ENCODE measurements at regions not wholly inside any gene's neighbourhood (a gene's known extent, or its start where the extent isn't known, plus 50 kb on each side); places are given as distances from the start of the nearest gene placed in this dataset.
A peak's percentile ranks its signal among the peaks of the same experiment; 100 is the strongest.

GRCh38 chr7:47724335-47724982 is 142.5 kb upstream of the TNS3 start:
- Histone ChIP-seq H3K4me3 (ENCODE audit: low read length) (no peak overlapping the region), H3K9me3 (ENCODE audit: control insufficient read depth, low read depth, low read length) (no peaks in the 10 kb centered on the region), H3K4me1 (ENCODE audit: control insufficient read depth, insufficient read depth, low read length) (peaks cover 19% of the 10 kb centered on the region), H3K27ac (ENCODE audit: low read length) (no peak overlapping the region), H3K27me3 (ENCODE audit: control insufficient read depth, insufficient read depth, low read length) (no peaks in the 10 kb centered on the region), H3K36me3 (ENCODE audit: control insufficient read depth, insufficient read depth, low read length) (no peaks in the 10 kb centered on the region)
- peak in 1 of 2 donors; percentile 33 for DNase-seq
- WGBS (ENCODE audit: insufficient coverage, low lambda C conversion rate): no CpG with 5 or more reads among the region's 12 CpGs

- H3K27ac ChIP-seq (ENCODE audit: low read length): no peak overlapping the region
- no peaks in the 10 kb centered on the region for H3K9me3 ChIP-seq (ENCODE audit: control insufficient read depth, low read depth, low read length)
- H3K4me1 ChIP-seq (ENCODE audit: control insufficient read depth, insufficient read depth, low read length): peaks cover 22% of the 10 kb centered on the region
- H3K27me3 ChIP-seq (ENCODE audit: control insufficient read depth, insufficient read depth, low read length): no peaks in the 10 kb centered on the region
- DNase-seq: no peak
- no CpG with 5 or more reads among the region's 8 CpGs for WGBS (ENCODE audit: insufficient coverage, low lambda C conversion rate)
- H3K4me3 ChIP-seq (ENCODE audit: low read length): no peak overlapping the region
- no peaks in the 10 kb centered on the region for H3K36me3 ChIP-seq (ENCODE audit: control insufficient read depth, insufficient read depth, low read length)
These were observed 140.2 kb upstream of the TNS3 start for GRCh38 chr7:47722126-47722525.

GRCh38 chr7:47721670-47722069 is 139.8 kb upstream of the TNS3 start:
- H3K27ac ChIP-seq (ENCODE audit: low read length): no peak overlapping the region
- H3K4me3 ChIP-seq (ENCODE audit: low read length): no peak overlapping the region
- H3K9me3 ChIP-seq (ENCODE audit: control insufficient read depth, low read depth, low read length): no peaks in the 10 kb centered on the region
- H3K36me3 ChIP-seq (ENCODE audit: control insufficient read depth, insufficient read depth, low read length): no peaks in the 10 kb centered on the region
- DNase-seq: no peak
- WGBS (ENCODE audit: insufficient coverage, low lambda C conversion rate): no CpG with 5 or more reads among the region's 9 CpGs
- H3K27me3 ChIP-seq (ENCODE audit: control insufficient read depth, insufficient read depth, low read length): no peaks in the 10 kb centered on the region
- H3K4me1 ChIP-seq (ENCODE audit: control insufficient read depth, insufficient read depth, low read length): peaks cover 22% of the 10 kb centered on the region

DNA sequence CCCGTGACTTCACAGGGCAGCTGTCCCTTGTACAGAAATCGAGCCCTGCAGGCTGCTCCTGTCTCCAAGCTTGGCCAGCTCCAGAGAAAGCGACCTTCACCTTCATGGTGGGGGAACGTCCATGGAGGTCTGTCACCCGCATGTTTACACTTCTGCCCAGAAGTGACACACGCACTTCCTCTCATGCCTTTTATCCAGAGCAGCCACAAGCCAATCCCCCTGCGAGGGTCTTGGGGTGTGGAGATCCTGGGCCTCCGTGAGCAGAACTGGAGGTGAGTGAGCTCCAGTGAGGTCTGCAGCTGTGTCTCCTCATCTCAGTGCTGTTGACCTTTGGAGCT is 139.0 kb upstream of the TNS3 start:
- Histone ChIP-seq H3K4me3 (ENCODE audit: low read length) (no peak overlapping the region), H3K4me1 (ENCODE audit: control insufficient read depth, insufficient read depth, low read length) (peaks cover 22% of the 10 kb centered on the region), H3K36me3 (ENCODE audit: control insufficient read depth, insufficient read depth, low read length) (no peaks in the 10 kb centered on the region), H3K27ac (ENCODE audit: low read length) (no peak overlapping the region), H3K27me3 (ENCODE audit: control insufficient read depth, insufficient read depth, low read length) (no peaks in the 10 kb centered on the region), H3K9me3 (ENCODE audit: control insufficient read depth, low read depth, low read length) (no peaks in the 10 kb centered on the region)
- no CpG with 5 or more reads among the region's 8 CpGs for WGBS (ENCODE audit: insufficient coverage, low lambda C conversion rate)
- no peak for DNase-seq

DNA sequence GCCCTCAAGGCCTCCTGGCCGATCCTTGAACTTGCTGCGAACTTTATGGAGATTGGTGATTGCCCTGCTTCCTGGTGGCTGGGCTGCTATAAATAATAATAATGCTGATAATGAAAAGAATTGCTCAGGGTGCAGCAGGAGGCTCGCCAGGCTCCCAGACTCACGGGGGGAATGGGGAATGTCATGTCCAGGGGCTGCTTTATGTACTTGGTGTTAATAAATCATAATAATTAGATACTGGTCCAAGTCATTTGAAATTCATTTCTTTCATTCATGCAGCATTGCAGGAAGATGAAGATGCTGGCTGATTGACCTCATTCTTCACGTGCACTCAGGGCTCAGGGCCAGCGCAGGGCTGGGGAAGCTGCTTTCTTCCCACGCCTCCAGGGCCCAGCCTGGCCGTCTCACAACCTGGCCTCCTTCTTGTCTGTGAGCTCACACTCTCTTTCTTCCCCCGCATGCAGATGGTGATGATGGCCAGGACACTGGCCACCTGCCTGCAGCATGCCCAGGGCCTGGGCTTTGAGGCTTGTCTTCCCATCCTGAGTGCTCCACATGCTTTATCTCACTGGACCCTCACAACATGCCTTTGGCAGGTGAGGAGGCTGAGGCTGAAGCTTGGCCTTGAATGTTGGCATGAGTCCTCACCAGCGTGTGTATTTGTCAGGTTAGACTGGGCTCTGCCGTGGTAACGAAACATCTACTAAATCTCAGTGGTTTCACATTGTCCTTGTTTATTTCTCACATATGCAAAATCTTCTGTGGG is 138.4 kb upstream of the TNS3 start:
- WGBS (ENCODE audit: insufficient coverage, low lambda C conversion rate): no CpG with 5 or more reads among the region's 12 CpGs
- peaks cover 22% of the 10 kb centered on the region for H3K4me1 ChIP-seq (ENCODE audit: control insufficient read depth, insufficient read depth, low read length)
- no peaks in the 10 kb centered on the region for H3K27me3 ChIP-seq (ENCODE audit: control insufficient read depth, insufficient read depth, low read length)
- DNase-seq: peak; percentile 59 to 73
- peak overlapping the region; percentile 9 for H3K27ac ChIP-seq (ENCODE audit: low read length)
- H3K4me3 ChIP-seq (ENCODE audit: low read length): no peak overlapping the region
- no peaks in the 10 kb centered on the region for H3K36me3 ChIP-seq (ENCODE audit: control insufficient read depth, insufficient read depth, low read length)
- H3K9me3 ChIP-seq (ENCODE audit: control insufficient read depth, low read depth, low read length): no peaks in the 10 kb centered on the region

DNA sequence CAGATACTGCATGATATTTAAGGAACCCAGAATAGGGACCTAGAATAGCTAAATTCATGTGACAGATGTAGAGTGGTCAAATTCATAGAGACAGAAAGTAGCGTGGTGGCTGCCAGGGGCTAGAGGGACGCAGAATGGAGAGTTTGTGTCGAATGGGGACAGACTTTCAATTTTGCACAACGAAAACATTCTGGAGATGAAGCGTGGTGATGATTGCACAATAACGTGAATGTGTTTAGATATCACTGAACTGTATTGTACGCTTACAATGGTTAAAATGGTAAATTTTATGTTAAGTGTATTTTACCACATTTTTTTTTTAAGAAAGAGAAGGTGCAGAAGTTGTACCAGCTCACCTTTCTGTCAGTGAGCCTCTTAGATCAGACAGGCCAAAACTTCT is 137.8 kb upstream of the TNS3 start:
- no peak for DNase-seq
- 100% methylated on average over 2 of the region's 7 CpGs for WGBS (ENCODE audit: insufficient coverage, low lambda C conversion rate)
- Histone ChIP-seq H3K9me3 (ENCODE audit: control insufficient read depth, low read depth, low read length) (no peaks in the 10 kb centered on the region), H3K36me3 (ENCODE audit: control insufficient read depth, insufficient read depth, low read length) (no peaks in the 10 kb centered on the region), H3K27me3 (ENCODE audit: control insufficient read depth, insufficient read depth, low read length) (no peaks in the 10 kb centered on the region), H3K27ac (ENCODE audit: low read length) (peak overlapping the region; percentile 9), H3K4me1 (ENCODE audit: control insufficient read depth, insufficient read depth, low read length) (peaks cover 22% of the 10 kb centered on the region), H3K4me3 (ENCODE audit: low read length) (no peak overlapping the region)

DNA sequence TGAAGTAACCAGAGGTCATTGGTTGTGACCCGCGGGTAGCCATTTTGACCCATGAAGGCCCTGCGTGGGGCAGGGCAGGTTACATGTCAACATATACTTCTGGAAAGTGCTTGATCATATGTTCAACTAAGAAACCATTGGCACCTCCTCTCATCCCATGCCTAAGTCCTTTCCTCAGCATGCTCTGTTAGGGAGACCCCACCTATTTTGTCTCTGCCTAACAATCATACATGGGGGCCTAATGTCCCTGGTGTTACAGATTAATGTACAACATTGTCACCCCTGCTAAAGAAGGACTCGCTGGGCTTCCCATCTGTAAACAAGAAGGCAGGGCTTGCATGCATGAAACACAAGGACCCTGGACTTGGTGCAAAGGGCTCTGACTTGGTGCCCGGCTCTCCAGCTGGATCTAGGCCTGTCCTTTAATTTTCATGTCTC is 133.7 kb upstream of the TNS3 start:
- H3K36me3 ChIP-seq (ENCODE audit: control insufficient read depth, insufficient read depth, low read length): no peaks in the 10 kb centered on the region
- H3K4me1 ChIP-seq (ENCODE audit: control insufficient read depth, insufficient read depth, low read length): peaks cover 12% of the 10 kb centered on the region
- peak in 1 of 2 donors; percentile 39 for DNase-seq
- no peaks in the 10 kb centered on the region for H3K27me3 ChIP-seq (ENCODE audit: control insufficient read depth, insufficient read depth, low read length)
- H3K27ac ChIP-seq (ENCODE audit: low read length): no peak overlapping the region
- H3K9me3 ChIP-seq (ENCODE audit: control insufficient read depth, low read depth, low read length): no peaks in the 10 kb centered on the region
- WGBS (ENCODE audit: insufficient coverage, low lambda C conversion rate): no CpG with 5 or more reads among the region's 5 CpGs
- no peak overlapping the region for H3K4me3 ChIP-seq (ENCODE audit: low read length)

- H3K27ac ChIP-seq (ENCODE audit: low read length): no peak overlapping the region
- H3K4me1 ChIP-seq (ENCODE audit: control insufficient read depth, insufficient read depth, low read length): peaks cover 6% of the 10 kb centered on the region
- no peak for DNase-seq
- no peak overlapping the region for H3K4me3 ChIP-seq (ENCODE audit: low read length)
- no peaks in the 10 kb centered on the region for H3K9me3 ChIP-seq (ENCODE audit: control insufficient read depth, low read depth, low read length)
- no peaks in the 10 kb centered on the region for H3K27me3 ChIP-seq (ENCODE audit: control insufficient read depth, insufficient read depth, low read length)
- H3K36me3 ChIP-seq (ENCODE audit: control insufficient read depth, insufficient read depth, low read length): no peaks in the 10 kb centered on the region
- WGBS (ENCODE audit: insufficient coverage, low lambda C conversion rate): 92% methylated on average over 2 of the region's 6 CpGs
These were observed 133.0 kb upstream of the TNS3 start for GRCh38 chr7:47714669-47715607.

GRCh38 chr7:47713595-47713994 is 131.7 kb upstream of the TNS3 start:
- no peak overlapping the region for H3K27ac ChIP-seq (ENCODE audit: low read length)
- H3K9me3 ChIP-seq (ENCODE audit: control insufficient read depth, low read depth, low read length): no peaks in the 10 kb centered on the region
- H3K4me3 ChIP-seq (ENCODE audit: low read length): no peak overlapping the region
- H3K4me1 ChIP-seq (ENCODE audit: control insufficient read depth, insufficient read depth, low read length): no peaks in the 10 kb centered on the region
- H3K27me3 ChIP-seq (ENCODE audit: control insufficient read depth, insufficient read depth, low read length): no peaks in the 10 kb centered on the region
- no peak for DNase-seq
- no CpG with 5 or more reads among the region's 6 CpGs for WGBS (ENCODE audit: insufficient coverage, low lambda C conversion rate)
- H3K36me3 ChIP-seq (ENCODE audit: control insufficient read depth, insufficient read depth, low read length): no peaks in the 10 kb centered on the region

DNA sequence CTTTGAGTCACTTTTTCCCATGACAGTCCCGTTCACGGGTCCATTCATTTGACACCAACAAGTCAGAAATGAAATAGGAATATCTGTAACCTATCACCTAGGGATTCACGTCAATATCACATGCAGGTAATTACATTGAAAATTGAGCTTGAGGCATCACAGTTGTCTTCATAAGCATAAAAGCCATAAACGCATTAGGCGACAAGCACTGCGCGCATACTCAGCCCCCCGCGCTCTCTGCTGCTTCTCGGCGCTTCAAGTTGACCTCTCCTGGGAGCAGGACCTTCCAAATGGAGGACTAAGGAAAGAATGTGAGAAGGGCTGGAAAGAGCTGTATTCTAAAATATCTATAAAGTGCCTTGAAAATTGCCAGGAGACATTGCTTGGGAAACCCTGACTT is 130.5 kb upstream of the TNS3 start:
- Histone ChIP-seq H3K4me1 (ENCODE audit: control insufficient read depth, insufficient read depth, low read length) (no peaks in the 10 kb centered on the region), H3K27ac (ENCODE audit: low read length) (no peak overlapping the region), H3K9me3 (ENCODE audit: control insufficient read depth, low read depth, low read length) (no peaks in the 10 kb centered on the region), H3K36me3 (ENCODE audit: control insufficient read depth, insufficient read depth, low read length) (no peaks in the 10 kb centered on the region), H3K27me3 (ENCODE audit: control insufficient read depth, insufficient read depth, low read length) (no peaks in the 10 kb centered on the region), H3K4me3 (ENCODE audit: low read length) (no peak overlapping the region)
- DNase-seq: no peak
- no CpG with 5 or more reads among the region's 11 CpGs for WGBS (ENCODE audit: insufficient coverage, low lambda C conversion rate)

Measured in large intestine (tissue), 3 donors.